ENCODE measurements at regions not wholly inside any gene's neighbourhood (a gene's known extent, or its start where the extent isn't known, plus 50 kb on each side); places are given as distances from the start of the nearest gene placed in this dataset.
"Not testable (repeated sequence)": the region's sequence is repeated elsewhere in the genome, so short reads cannot be mapped to it uniquely, and the experiment has no call there.

DNA sequence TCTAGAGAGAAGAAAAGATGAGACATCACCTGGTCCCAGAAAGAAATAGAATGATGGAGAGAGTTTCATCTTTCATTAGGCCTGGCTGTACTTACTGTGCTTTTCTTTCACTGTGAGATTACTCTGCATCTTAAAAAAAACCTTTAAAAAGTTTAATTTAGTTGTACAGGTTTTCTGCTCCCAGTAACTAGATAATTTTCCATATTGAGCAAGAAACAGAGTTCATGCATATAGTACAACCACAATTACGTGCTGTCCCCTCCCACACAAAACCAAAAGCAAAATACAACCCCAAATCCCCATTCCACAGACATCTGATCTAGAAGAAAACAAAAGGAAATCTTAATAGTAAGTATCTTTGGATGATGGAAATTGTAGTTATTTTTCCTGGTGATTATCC, 371.2 kb downstream of the SH2D1A start:
- no peak for DNase-seq

DNA sequence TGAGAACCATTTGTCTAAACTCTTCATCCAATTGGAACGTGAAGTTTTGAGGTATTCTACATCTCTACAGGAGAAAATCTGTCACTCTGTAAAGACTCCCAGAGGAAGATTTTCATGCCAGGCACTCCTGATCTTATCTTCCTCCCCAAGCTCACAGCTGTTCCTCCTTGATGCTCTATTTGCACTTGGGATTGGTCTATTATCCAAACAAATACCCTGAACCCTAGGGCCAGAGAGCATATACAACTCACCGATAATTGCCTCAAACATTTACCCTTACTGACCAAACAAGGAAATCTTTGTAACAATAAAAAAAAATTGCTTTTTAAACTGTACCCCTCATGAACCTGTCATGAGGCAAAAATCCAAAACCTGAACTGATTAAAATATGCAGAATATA, 372.7 kb downstream of the SH2D1A start:
- DNase-seq: no peak

GRCh38 chrX:124720532-124720931, 374.2 kb downstream of the SH2D1A start:
- DNase-seq: no peak

DNA sequence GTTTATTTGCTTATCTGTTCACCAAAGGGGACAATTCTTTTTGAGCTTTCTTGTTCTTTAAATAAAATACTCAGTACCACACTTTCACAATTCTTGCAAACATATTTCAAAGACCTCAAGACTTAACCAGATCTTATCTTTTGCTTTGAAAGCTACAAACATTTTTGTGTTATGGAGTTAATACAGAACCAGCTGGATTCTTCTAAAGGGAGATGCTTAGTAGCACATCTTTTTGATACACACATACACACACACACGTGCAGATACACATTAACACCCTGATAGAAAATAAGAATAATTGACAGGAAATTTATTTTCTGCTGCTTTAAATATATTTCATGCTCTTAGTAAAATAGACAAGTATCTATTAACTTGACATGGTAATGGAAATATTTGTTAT, 379.1 kb downstream of the SH2D1A start:
- DNase-seq: no peak

DNA sequence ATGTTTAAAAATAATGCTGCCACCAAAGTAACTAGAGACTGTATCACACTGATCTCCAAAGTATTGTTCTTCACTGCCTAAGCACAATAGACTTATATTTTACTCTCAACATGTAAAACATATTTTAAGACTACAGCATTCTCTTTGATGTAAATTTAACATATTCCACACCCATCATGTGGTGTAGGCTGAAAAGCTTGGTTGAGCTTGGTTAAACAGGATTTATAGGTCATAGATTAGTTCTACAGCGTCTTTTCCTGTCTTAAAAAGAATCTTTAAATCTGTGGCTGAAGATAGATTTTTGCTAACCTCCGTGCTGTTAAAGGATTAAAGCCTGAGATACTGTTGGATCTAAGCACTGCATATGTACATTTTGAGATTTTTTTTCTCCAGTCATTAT, 379.9 kb downstream of the SH2D1A start:
- DNase-seq: no peak

DNA sequence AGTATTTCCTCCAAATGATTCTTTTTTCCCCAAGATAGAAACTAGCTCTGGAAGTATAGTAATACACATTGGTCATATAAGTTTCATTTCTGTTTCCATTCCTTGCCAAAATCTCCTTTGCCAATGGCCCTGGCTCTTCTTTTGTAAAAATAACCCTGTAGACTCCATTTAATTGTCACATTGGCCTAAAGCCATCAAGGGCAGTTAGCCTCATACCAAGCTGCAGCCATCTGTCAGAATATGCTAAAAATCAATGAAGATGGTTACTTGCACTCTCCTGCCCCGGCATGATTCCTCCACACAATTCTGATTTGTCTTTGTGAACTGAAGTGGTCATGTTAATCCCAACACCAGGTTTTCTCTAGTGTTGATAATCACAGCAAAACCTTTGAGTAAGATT, 380.5 kb downstream of the SH2D1A start:
- DNase-seq: no peak

- no peak for DNase-seq
These were observed 390.3 kb downstream of the SH2D1A start for GRCh38 chrX:124736553-124737270.

DNA sequence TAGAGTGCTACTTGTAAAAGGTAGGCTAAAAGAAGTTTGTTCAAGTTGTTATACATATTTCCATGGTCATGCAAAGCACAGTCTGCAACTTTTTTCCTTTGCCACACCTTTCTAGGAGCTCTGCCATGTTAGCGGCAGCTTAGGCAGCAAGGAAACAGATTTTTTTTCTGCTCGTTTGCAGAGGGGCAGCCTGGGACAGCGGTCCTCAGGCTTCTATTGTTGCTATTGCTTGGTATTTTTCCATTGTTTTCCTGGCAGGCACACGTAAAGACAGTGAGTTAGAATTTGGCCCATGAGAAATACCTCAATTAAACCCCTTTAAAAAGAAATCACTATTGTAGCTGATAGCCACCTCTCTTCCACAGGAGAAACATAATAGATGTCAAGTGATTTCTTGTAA, 391.4 kb downstream of the SH2D1A start:
- peak; percentile 6 for DNase-seq

DNA sequence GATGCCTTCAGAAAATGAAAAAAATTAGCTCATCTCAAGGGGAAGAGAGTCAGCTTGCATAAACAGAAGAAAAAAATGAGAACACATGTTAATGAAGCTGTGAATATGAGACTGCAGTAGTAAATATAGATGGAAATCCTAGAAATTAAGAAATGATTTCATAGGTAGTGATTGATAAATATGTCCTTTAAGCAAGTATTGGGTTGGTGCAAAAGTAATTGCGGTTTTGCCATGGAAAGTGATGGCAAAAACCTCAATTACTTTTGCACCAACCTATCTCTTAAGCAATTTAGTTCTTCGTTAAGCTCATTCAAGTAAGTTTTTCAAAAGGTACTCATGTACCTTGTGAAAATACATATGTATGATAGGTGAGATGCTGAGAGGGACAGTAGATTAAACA, 400.9 kb downstream of the SH2D1A start:
- DNase-seq: no peak

GRCh38 chrX:124764354-124764753, 418.0 kb downstream of the SH2D1A start:
- no peak for DNase-seq

DNA sequence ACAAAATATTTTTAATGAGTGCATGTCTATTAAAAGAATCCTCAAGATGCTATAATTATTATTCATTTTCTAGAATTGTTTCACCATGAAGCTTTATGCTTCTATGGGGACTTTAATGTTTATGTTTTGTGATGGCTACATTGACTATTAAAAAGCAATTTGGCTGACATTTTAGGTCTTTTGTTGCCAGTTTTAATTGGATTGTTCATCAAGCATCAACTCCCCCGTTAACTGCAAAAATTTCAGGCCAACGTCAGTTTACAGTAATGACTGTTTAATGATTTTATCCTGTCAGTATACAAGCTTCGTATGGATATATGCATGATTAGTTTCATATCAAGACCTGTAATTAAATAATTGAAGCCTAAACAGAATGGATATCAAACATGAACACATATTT, 422.8 kb downstream of the SH2D1A start:
- no peak for DNase-seq

DNA sequence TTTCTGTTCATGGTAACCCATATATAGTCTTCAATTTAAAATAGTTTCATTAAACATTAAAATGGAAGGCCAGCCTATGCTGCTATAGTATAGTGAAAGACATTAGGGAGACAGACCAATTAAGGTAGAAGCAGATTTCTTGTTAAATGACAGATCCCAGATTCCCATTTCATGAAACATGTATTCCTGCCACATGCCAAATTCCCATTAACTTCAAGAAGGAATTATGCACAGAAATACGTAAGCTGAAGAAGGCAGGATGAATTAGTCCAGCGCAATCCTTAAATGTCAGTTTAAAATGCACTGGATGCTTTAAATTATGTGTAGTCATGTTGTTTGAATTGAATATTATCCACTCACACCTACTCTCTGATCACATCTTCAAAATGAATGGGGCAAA, 424.9 kb downstream of the SH2D1A start:
- no peak for DNase-seq

DNA sequence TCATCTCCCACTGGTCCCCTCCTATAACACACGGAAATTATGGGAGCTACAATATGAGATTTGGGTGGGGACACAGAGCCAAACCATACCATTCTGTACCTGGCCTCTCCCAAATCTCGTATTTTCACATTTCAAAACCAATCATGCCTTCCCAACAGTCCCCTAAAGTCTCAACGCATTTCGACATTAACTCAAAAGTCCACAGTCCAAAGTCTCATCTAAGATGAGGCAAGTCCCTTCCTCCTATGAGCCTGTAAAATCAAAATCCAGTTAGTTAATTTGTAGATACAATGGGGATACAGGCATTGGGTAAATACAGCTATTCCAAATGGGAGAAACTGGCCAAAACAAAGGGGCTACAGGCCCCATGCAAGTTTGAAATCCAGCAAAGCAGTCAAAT, 441.9 kb downstream of the SH2D1A start:
- not testable (repeated sequence) for DNase-seq

DNA sequence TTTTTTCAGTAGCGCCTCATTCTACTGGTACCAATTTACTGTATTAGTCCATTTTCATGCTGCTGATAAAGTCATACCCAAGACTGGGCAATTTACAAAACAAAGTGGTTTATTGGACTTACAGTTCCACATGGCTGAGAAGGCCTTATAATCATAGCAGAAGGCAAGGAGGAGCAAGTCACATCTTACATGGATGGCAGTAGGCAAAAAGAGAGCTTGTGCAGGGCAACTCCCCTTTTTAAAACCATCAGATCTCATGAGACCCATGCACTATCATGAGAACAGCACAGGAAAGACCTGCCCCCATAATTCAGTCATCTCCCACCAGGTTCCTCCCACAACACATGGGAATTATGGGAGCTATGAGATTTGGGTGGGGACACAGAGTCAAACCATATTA, 443.5 kb downstream of the SH2D1A start:
- not testable (repeated sequence) for DNase-seq

DNA sequence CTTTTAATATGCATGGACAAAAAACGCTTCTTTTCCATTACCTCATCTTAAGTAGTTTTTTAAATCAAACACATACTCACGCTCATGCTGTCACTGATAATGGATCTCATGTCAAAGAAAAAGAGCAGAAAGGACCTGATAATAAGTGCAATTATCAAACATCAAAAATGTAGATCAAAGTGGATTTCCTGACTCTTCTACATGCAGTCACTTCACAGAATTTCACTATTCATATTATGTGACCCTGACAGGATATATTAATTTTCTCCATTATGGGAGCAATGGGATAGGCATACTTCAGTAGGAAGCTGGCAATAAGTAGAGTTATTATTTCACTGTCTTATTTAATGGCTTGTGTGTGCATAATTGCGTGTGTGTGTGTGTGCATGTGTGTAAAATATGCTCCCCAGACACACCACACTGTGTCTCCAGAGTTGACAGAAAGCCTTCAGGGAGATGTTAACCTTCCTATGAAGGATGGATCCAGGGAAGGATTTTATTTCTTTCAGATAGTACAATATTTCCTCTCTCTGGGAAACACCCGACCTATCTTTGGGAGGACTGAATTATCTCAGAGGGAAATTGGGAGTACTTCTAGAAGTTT, 445.2 kb downstream of the SH2D1A start:
- no peak for DNase-seq

GRCh38 chrX:124796989-124797388, 450.6 kb downstream of the SH2D1A start:
- no peak for DNase-seq

DNA sequence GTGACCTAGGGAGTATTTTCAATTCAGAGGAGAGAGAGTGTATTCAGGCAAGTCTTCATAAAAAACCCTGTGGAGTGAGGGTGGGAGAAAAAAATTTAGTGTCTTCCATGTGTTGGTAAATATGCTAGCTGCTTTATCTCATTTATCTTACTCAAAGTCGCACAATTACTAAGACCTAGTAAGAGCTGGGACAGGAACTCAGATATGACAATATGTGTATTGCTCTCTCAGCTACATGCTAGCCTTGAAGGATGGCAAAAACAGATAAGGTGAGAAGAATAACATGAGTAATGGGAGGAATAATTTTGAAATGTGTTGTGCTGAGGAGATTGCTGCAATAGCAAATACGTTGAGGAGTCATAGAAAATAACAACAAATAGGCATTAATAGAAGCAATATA, 458.6 kb downstream of the SH2D1A start:
- no peak for DNase-seq

GRCh38 chrX:124805486-124805885, 459.1 kb downstream of the SH2D1A start:
- no peak for DNase-seq

- DNase-seq: no peak
These were observed 467.7 kb downstream of the SH2D1A start for GRCh38 chrX:124814106-124814505.

GRCh38 chrX:124818033-124818432, 471.7 kb downstream of the SH2D1A start:
- DNase-seq: no peak

- no peak for DNase-seq
These were observed 472.4 kb downstream of the SH2D1A start for GRCh38 chrX:124818764-124819163.

- no peak for DNase-seq
These were observed 474.4 kb downstream of the SH2D1A start for GRCh38 chrX:124820738-124821137.

GRCh38 chrX:124827258-124827845, 481.0 kb downstream of the SH2D1A start:
- DNase-seq: no peak

- DNase-seq: no peak
These were observed 483.6 kb downstream of the SH2D1A start for GRCh38 chrX:124829930-124830329.
